H9 (cell line): ENCODE measurements at regions not wholly inside any gene's neighbourhood (a gene's known extent, or its start where the extent isn't known, plus 50 kb on each side); places are given as distances from the start of the nearest gene placed in this dataset.

ENCODE experiments used
- DNase-seq: peaks from one replicate; pipeline ENCODE4 v3.0.0-alpha.2; 2017
- H2AFZ ChIP-seq: one replicate; pipeline ENCODE4 v1.6.1; 2013; ENCODE audit warnings: mild to moderate bottlenecking, low read length, control low read depth, moderate library complexity
- H2AK5ac ChIP-seq: 2 replicates; pipeline ENCODE4 v1.6.1; 2013; ENCODE audit warnings: low read length, control low read depth, mixed read lengths; ENCODE audit not compliant: insufficient read length
- H2BK120ac ChIP-seq: one replicate; pipeline ENCODE4 v1.6.1; 2013; ENCODE audit warnings: low read depth, mild to moderate bottlenecking, low read length, control low read depth, inconsistent platforms; ENCODE audit not compliant: poor library complexity, severe bottlenecking
- H2BK12ac ChIP-seq: 2 replicates; pipeline ENCODE4 v1.6.1; 2013; ENCODE audit warnings: low read length, control low read depth, mixed read lengths, low read depth; ENCODE audit not compliant: insufficient read length
- H2BK15ac ChIP-seq: 2 replicates; pipeline ENCODE4 v1.6.1; 2013; ENCODE audit warnings: low read depth, low read length, control low read depth
- H2BK20ac ChIP-seq: one replicate; pipeline ENCODE4 v1.6.1; 2013; ENCODE audit warnings: low read depth, mild to moderate bottlenecking, low read length, control low read depth, inconsistent platforms; ENCODE audit not compliant: poor library complexity, severe bottlenecking
- H2BK5ac ChIP-seq: 2 replicates; pipeline ENCODE4 v1.6.1; 2013; ENCODE audit warnings: low read length, control low read depth, mixed read lengths; ENCODE audit not compliant: insufficient read length
- H3K14ac ChIP-seq: 2 replicates; pipeline ENCODE4 v1.6.1; 2013; ENCODE audit warnings: low read length, control low read depth; ENCODE audit not compliant: insufficient read depth
- H3K18ac ChIP-seq: 2 replicates; pipeline ENCODE4 v1.6.1; 2013; ENCODE audit warnings: low read depth, mild to moderate bottlenecking, mixed read lengths, low read length, control low read depth; ENCODE audit not compliant: insufficient read length
- H3K23ac ChIP-seq: 2 replicates; pipeline ENCODE4 v1.6.1; 2013; ENCODE audit warnings: low read length, control low read depth, mixed read lengths, low read depth; ENCODE audit not compliant: insufficient read length
- H3K23me2 ChIP-seq: 2 replicates; pipeline ENCODE4 v1.6.1; 2013; ENCODE audit warnings: low read depth, mild to moderate bottlenecking, mixed read lengths, low read length, control low read depth; ENCODE audit not compliant: insufficient read length, poor library complexity, severe bottlenecking
- H3K27ac ChIP-seq: 2 replicates; pipeline ENCODE4 v1.5.1; 2013; ENCODE audit warnings: low read length, control low read depth, mixed read lengths, low read depth; ENCODE audit not compliant: insufficient read length
- H3K27me3 ChIP-seq: 2 replicates; pipeline ENCODE4 v1.6.1; 2013; ENCODE audit warnings: low read length, control low read depth, inconsistent platforms; ENCODE audit not compliant: insufficient read depth
- H3K4ac ChIP-seq: 2 replicates; pipeline ENCODE4 v1.6.1; 2013; ENCODE audit warnings: low read depth, mild to moderate bottlenecking, control low read depth, inconsistent platforms, low read length, moderate library complexity
- H3K4me1 ChIP-seq: 2 replicates; pipeline ENCODE4 v1.6.1; 2013; ENCODE audit warnings: low read length, control low read depth, inconsistent platforms; ENCODE audit not compliant: insufficient read depth
- H3K4me2 ChIP-seq: 2 replicates; pipeline ENCODE4 v1.6.1; 2013; ENCODE audit warnings: low read length, control low read depth, mixed read lengths; ENCODE audit not compliant: insufficient read length, insufficient read depth
- H3K56ac ChIP-seq: 2 replicates; pipeline ENCODE4 v1.6.1; 2013; ENCODE audit warnings: low read depth, mild to moderate bottlenecking, mixed read lengths, low read length, control low read depth; ENCODE audit not compliant: insufficient read length
- H3K79me1 ChIP-seq: 2 replicates; pipeline ENCODE4 v1.6.1; 2013; ENCODE audit warnings: low read depth, mild to moderate bottlenecking, moderate library complexity, low read length, control low read depth, inconsistent platforms; ENCODE audit not compliant: insufficient read depth, poor library complexity, severe bottlenecking
- H3K79me2 ChIP-seq: 2 replicates; pipeline ENCODE4 v1.6.1; 2013; ENCODE audit warnings: low read length, control low read depth, inconsistent platforms; ENCODE audit not compliant: insufficient read depth
- H3K9ac ChIP-seq: 2 replicates; pipeline ENCODE4 v1.6.1; 2013; ENCODE audit warnings: low read length, control low read depth, mixed read lengths; ENCODE audit not compliant: insufficient read length; ENCODE audit errors: extremely low read depth
- H3K9me3 ChIP-seq: one replicate; pipeline ENCODE4 v1.6.1; 2013; ENCODE audit warnings: low read depth, low read length, inconsistent platforms; ENCODE audit not compliant: control insufficient read depth
- H3T11ph ChIP-seq: one replicate; pipeline ENCODE4 v1.6.1; 2013; ENCODE audit warnings: mild to moderate bottlenecking, low read length, control low read depth, inconsistent platforms
- H4K20me1 ChIP-seq: one replicate; pipeline ENCODE4 v1.6.1; 2013; ENCODE audit not compliant: control insufficient read depth, insufficient read length, insufficient read depth
- H4K5ac ChIP-seq: 2 replicates; pipeline ENCODE4 v1.6.1; 2013; ENCODE audit warnings: low read depth, mild to moderate bottlenecking, mixed read lengths, low read length, control low read depth; ENCODE audit not compliant: insufficient read length
- H4K8ac ChIP-seq: replicated peaks from 2 replicates; pipeline ENCODE4 v1.6.1; 2013; ENCODE audit warnings: low read length, control low read depth, mixed read lengths, low read depth; ENCODE audit not compliant: insufficient read length
- H4K91ac ChIP-seq: 2 replicates; pipeline ENCODE4 v1.6.1; 2013; ENCODE audit warnings: low read depth, mild to moderate bottlenecking, moderate library complexity, mixed read lengths, low read length, control low read depth; ENCODE audit not compliant: insufficient read length
- H3K27ac Mint-ChIP-seq, 3 experiments: 2 replicates in 2 of 3; 3 replicates in 1 of 3; pipeline ENCODE4 v1.8.0; 2020 to 2021; ENCODE audit warnings: mixed read lengths in 3 of 3, mild to moderate bottlenecking in 1 of 3, moderate library complexity in 1 of 3
- H3K27me3 Mint-ChIP-seq: 2 replicates; pipeline ENCODE4 v1.8.0; 2021; ENCODE audit warnings: low read depth, mild to moderate bottlenecking, moderate library complexity, mixed read lengths
- H3K36me3 Mint-ChIP-seq, 3 experiments: 2 replicates in 2 of 3; 3 replicates in 1 of 3; pipeline ENCODE4 v1.8.0; 2020 to 2021; ENCODE audit warnings: low read depth in 3 of 3, mixed read lengths in 3 of 3; ENCODE audit not compliant: insufficient read depth in 1 of 3
- H3K4me1 Mint-ChIP-seq, 2 experiments: 2 replicates each; pipeline ENCODE4 v1.8.0; 2020; ENCODE audit warnings: mixed read lengths in 2 of 2
- H3K4me3 Mint-ChIP-seq, 2 experiments: 2 replicates in 1 of 2; 3 replicates in 1 of 2; pipeline ENCODE4 v1.8.0; 2020 to 2021; ENCODE audit warnings: mild to moderate bottlenecking in 2 of 2, mixed read lengths in 2 of 2, moderate library complexity in 1 of 2
- H3K9me3 Mint-ChIP-seq, 2 experiments: 2 replicates in 1 of 2; 3 replicates in 1 of 2; pipeline ENCODE4 v1.8.0; 2020; ENCODE audit warnings: mild to moderate bottlenecking in 2 of 2, mixed read lengths in 2 of 2, moderate library complexity in 1 of 2
- WGBS: extraction: QIAGEN DNeasy Blood & Tissue Kit; methylation state at CpG from one replicate; pipeline ENCODE4 v1.1.7; 2013; ENCODE audit warnings: missing lambda C conversion rate, low lambda C conversion rate, mixed read lengths; ENCODE audit not compliant: insufficient read length; ENCODE audit errors: extremely low coverage; 5-methylcytosine and 5-hydroxymethylcytosine counted together
- TF ChIP-seq, protein P1 (sequence below): fragments of 200-600 bp; sonication (generic); conservative IDR thresholded peaks from 3 replicates; pipeline ENCODE4 v1.8.0; 2021; ENCODE audit warnings: antibody characterized with exemption, mild to moderate bottlenecking

GRCh38 chr4:157550028-157550427, 329.5 kb downstream of the GRIA2 start:
- WGBS, result no CpG with 5 or more reads among the region's 5 CpGs
- no peak overlapping the region for H3K4me2 ChIP-seq
- H3K79me1 ChIP-seq, result no peaks in the 10 kb centered on the region
- Mint-ChIP-seq H3K4me1 (peaks cover 4 to 5% of the 10 kb centered on the region in 2 experiments), H3K27me3 (no peaks in the 10 kb centered on the region), H3K4me3 (no peak overlapping the region), H3K36me3 (peaks cover 0 to 10% (median 0%) of the 10 kb centered on the region in 3 experiments; a peak in 1 of 7 replicates), H3K9me3 (no peaks in the 10 kb centered on the region), H3K27ac (no peak overlapping the region; a peak in 1 of 7 replicates)
- H2BK5ac ChIP-seq, result no peak overlapping the region
- H3K9me3 ChIP-seq, result no peaks in the 10 kb centered on the region
- H2BK120ac ChIP-seq, result no peak overlapping the region
- TF ChIP-seq, protein P1, sequence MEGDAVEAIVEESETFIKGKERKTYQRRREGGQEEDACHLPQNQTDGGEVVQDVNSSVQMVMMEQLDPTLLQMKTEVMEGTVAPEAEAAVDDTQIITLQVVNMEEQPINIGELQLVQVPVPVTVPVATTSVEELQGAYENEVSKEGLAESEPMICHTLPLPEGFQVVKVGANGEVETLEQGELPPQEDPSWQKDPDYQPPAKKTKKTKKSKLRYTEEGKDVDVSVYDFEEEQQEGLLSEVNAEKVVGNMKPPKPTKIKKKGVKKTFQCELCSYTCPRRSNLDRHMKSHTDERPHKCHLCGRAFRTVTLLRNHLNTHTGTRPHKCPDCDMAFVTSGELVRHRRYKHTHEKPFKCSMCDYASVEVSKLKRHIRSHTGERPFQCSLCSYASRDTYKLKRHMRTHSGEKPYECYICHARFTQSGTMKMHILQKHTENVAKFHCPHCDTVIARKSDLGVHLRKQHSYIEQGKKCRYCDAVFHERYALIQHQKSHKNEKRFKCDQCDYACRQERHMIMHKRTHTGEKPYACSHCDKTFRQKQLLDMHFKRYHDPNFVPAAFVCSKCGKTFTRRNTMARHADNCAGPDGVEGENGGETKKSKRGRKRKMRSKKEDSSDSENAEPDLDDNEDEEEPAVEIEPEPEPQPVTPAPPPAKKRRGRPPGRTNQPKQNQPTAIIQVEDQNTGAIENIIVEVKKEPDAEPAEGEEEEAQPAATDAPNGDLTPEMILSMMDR, result no peak
- H3K14ac ChIP-seq, result no peak overlapping the region
- no peak overlapping the region for H3K18ac ChIP-seq
- no peak overlapping the region for H3K27ac ChIP-seq
- no peak overlapping the region for H3K56ac ChIP-seq
- H3K9ac ChIP-seq, result no peak overlapping the region
- no peak overlapping the region for H3T11ph ChIP-seq
- no peaks in the 10 kb centered on the region for H3K23me2 ChIP-seq
- H2BK12ac ChIP-seq, result no peak overlapping the region
- H2BK20ac ChIP-seq, result no peak overlapping the region
- H3K27me3 ChIP-seq, result no peaks in the 10 kb centered on the region
- H2AFZ ChIP-seq, result no peak overlapping the region
- no peaks in the 10 kb centered on the region for H4K20me1 ChIP-seq
- no peak overlapping the region for H2BK15ac ChIP-seq
- H4K5ac ChIP-seq, result no peak overlapping the region
- H2AK5ac ChIP-seq, result no peak overlapping the region
- H3K23ac ChIP-seq, result no peak overlapping the region
- H3K79me2 ChIP-seq, result no peaks in the 10 kb centered on the region
- no peak overlapping the region for H3K4ac ChIP-seq
- H4K91ac ChIP-seq, result no peak overlapping the region
- H3K4me1 ChIP-seq, result no peaks in the 10 kb centered on the region
- no peak for DNase-seq
- H4K8ac ChIP-seq, result no peak overlapping the region
